ENCODE measurements at regions not wholly inside any gene's neighbourhood (a gene's known extent, or its start where the extent isn't known, plus 50 kb on each side); places are given as distances from the start of the nearest gene placed in this dataset.

GRCh38 chr6:22849921-22850320 lies 280.6 kb downstream of the HDGFL1 start:
- Histone ChIP-seq H4K20me1 (ENCODE audit: control insufficient read depth, insufficient read depth, low read depth, low read length) (no peaks in the 10 kb centered on the region), H3K9me3 (ENCODE audit: control insufficient read depth, insufficient read depth, low read length) (no peaks in the 10 kb centered on the region), H3K27ac (ENCODE audit: low read depth, low read length) (no peak overlapping the region), H3K4me1 (ENCODE audit: control insufficient read depth, low read length) (no peaks in the 10 kb centered on the region), H3K79me2 (ENCODE audit: control insufficient read depth, low read length) (no peaks in the 10 kb centered on the region), H3K4me3 (ENCODE audit: low read length) (no peak overlapping the region), H3F3A (ENCODE audit: control insufficient read depth, insufficient read depth) (no peaks in the 10 kb centered on the region), H3K4me2 (ENCODE audit: low read length) (no peak overlapping the region), H3K36me3 (ENCODE audit: control insufficient read depth, low read length) (no peaks in the 10 kb centered on the region), H3K9me2 (replicated peaks; ENCODE audit: control insufficient read depth, low read length) (no peaks in the 10 kb centered on the region), H3K27me3 (ENCODE audit: control insufficient read depth, low read length) (no peaks in the 10 kb centered on the region)
- TF ChIP-seq CTCF (IDR thresholded peaks at IDR 0.05; ENCODE audit: low read depth, low read length, poor library complexity, severe bottlenecking) = no peak
- no peak for TF ChIP-seq EZH2phosphoT487 (IDR thresholded peaks at IDR 0.05; ENCODE audit: borderline replicate concordance, low read length)

GRCh38 chr6:22852101-22852500 lies 282.7 kb downstream of the HDGFL1 start:
- Histone ChIP-seq H3K4me3 (ENCODE audit: low read length) (no peak overlapping the region), H3F3A (ENCODE audit: control insufficient read depth, insufficient read depth) (no peaks in the 10 kb centered on the region), H4K20me1 (ENCODE audit: control insufficient read depth, insufficient read depth, low read depth, low read length) (no peaks in the 10 kb centered on the region), H3K79me2 (ENCODE audit: control insufficient read depth, low read length) (no peaks in the 10 kb centered on the region), H3K36me3 (ENCODE audit: control insufficient read depth, low read length) (no peaks in the 10 kb centered on the region), H3K9me2 (replicated peaks; ENCODE audit: control insufficient read depth, low read length) (no peaks in the 10 kb centered on the region), H3K4me1 (ENCODE audit: control insufficient read depth, low read length) (no peaks in the 10 kb centered on the region), H3K4me2 (ENCODE audit: low read length) (no peak overlapping the region), H3K9me3 (ENCODE audit: control insufficient read depth, insufficient read depth, low read length) (no peaks in the 10 kb centered on the region), H3K27me3 (ENCODE audit: control insufficient read depth, low read length) (no peaks in the 10 kb centered on the region), H3K27ac (ENCODE audit: low read depth, low read length) (no peak overlapping the region)
- TF ChIP-seq CTCF (IDR thresholded peaks at IDR 0.05; ENCODE audit: low read depth, low read length, poor library complexity, severe bottlenecking) (no peak), EZH2phosphoT487 (IDR thresholded peaks at IDR 0.05; ENCODE audit: borderline replicate concordance, low read length) (no peak)

GRCh38 chr6:22873513-22874136 lies 304.3 kb downstream of the HDGFL1 start:
- no peaks in the 10 kb centered on the region for H3K27me3 ChIP-seq (ENCODE audit: control insufficient read depth, low read length)
- TF ChIP-seq EZH2phosphoT487 (IDR thresholded peaks at IDR 0.05; ENCODE audit: borderline replicate concordance, low read length) (no peak), CTCF (IDR thresholded peaks at IDR 0.05; ENCODE audit: low read depth, low read length, poor library complexity, severe bottlenecking) (no peak)
- no peak overlapping the region for H3K4me3 ChIP-seq (ENCODE audit: low read length)
- H3K27ac ChIP-seq (ENCODE audit: low read depth, low read length) = no peak overlapping the region
- no peaks in the 10 kb centered on the region for H4K20me1 ChIP-seq (ENCODE audit: control insufficient read depth, insufficient read depth, low read depth, low read length)
- H3F3A ChIP-seq (ENCODE audit: control insufficient read depth, insufficient read depth) = no peaks in the 10 kb centered on the region
- H3K4me1 ChIP-seq (ENCODE audit: control insufficient read depth, low read length) = no peaks in the 10 kb centered on the region
- no peaks in the 10 kb centered on the region for H3K9me2 ChIP-seq (replicated peaks; ENCODE audit: control insufficient read depth, low read length)
- H3K9me3 ChIP-seq (ENCODE audit: control insufficient read depth, insufficient read depth, low read length) = no peaks in the 10 kb centered on the region
- no peaks in the 10 kb centered on the region for H3K79me2 ChIP-seq (ENCODE audit: control insufficient read depth, low read length)
- H3K36me3 ChIP-seq (ENCODE audit: control insufficient read depth, low read length) = no peaks in the 10 kb centered on the region
- no peak overlapping the region for H3K4me2 ChIP-seq (ENCODE audit: low read length)

Data from DOHH2 (cell line).